IPS DF 19.7 (cell line): ENCODE measurements at regions not wholly inside any gene's neighbourhood (a gene's known extent, or its start where the extent isn't known, plus 50 kb on each side); places are given as distances from the start of the nearest gene placed in this dataset.

ENCODE experiments used
- DNase-seq: peaks from one replicate; pipeline ENCODE4 v3.0.0-alpha.2; 2013; ENCODE audit warnings: low read depth, low spot score

DNA sequence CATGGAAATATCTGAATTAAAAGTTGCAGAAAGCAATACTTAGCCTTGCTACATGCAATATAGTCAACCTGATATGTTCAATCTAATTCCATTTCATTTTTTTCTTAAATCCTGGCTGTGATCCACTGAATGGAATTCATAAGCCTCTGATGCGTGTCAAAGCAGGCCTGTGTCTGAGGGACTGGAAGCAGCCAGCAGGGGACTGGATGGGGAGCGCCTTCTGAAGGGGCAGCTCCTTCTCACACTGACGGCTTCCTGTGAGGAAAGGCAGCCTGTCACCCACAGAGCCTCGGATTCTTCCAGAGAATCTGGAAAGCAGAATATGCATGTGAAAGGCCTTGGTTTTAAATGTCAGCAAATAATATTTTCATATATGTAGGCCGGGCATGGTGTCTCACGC lies 73.5 kb downstream of the KCNF1 start:
- no peak for DNase-seq

DNA sequence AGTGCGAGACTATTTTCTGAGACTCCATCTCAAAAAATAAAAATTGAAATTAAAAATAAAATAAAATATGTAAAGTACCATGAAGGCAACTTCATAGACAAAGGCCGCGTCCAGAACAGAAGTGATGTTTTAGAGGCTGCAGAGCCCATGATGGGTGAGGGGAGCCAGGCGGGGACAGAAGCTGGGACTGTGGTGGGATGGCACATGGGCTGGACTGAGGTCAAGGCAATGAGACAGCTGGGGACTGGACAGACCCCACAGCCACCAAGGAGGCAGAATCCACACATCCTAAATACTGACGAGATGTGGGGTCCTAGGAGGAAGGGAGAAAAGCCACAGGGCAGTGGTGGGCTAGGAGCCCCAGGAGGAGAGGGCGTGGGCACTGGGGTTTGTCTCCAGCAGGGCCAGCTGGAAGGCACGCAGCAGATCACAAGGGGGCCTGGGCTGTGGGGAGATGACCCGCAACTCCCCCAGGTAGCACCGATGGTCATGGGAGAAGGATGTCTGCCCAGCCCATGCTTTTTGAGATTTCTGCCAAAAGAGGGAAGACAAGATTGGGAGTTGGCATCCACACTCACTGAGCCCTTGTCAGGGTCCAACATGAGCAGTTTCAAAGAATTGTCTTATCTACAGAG lies 74.3 kb downstream of the KCNF1 start:
- no peak for DNase-seq

GRCh38 chr2:10987439-10987838 lies 75.7 kb downstream of the KCNF1 start:
- DNase-seq = no peak

GRCh38 chr2:10987861-10988260 lies 76.1 kb downstream of the KCNF1 start:
- DNase-seq = no peak

- no peak for DNase-seq
Observed at GRCh38 chr2:10989151-10989550, 77.4 kb downstream of the KCNF1 start.

DNA sequence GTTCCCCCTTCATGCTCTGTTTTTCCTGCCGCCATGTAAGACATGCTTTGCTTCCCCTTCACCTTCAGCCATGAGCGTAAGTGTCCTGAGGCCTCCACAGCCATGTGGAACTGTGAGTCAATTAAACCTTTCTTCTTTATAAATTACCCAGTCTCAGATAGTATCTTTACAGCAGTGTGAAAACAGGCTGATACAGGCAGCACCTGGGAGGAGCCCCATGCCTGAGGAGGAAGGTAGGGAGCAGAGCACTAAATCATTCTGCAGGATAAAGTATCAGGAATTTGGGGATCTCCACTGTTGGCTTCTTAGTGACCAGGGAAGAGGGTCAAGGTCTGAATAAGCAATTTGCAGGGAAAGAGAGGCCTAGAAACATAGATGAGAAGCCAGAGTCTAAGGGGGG lies 78.0 kb downstream of the KCNF1 start:
- DNase-seq = no peak

GRCh38 chr2:10990561-10991111 lies 78.9 kb downstream of the KCNF1 start:
- no peak for DNase-seq

- DNase-seq = no peak
Observed at GRCh38 chr2:10992023-10992791, 80.5 kb downstream of the KCNF1 start.

DNA sequence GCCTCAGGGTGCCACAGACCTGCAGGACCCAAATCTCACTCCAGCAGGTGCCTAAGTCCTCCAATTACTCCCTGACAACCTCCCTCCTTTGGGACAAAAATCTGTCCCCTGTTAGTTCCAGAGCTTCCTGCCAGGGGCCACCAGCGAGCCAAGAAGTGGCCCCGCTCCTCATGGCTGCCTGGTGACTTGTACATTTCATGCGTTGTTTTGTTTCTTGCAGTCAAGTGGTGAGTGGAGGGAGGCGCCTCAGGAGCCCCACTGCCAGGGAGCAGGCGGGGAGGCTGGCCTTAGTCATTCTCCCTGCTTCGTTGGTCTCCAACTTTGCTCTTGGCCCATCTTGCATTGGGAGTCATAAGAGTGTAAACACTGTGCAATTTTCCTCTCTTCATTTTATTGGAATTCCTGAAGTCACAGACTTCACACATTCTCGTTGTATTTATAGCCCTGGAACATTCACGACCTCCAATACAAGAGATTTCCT lies 81.3 kb downstream of the KCNF1 start:
- DNase-seq = no peak

- no peak for DNase-seq
Observed at GRCh38 chr2:10995366-10995970, 83.7 kb downstream of the KCNF1 start.

GRCh38 chr2:11004199-11004598 lies 92.5 kb downstream of the KCNF1 start:
- DNase-seq = no peak

DNA sequence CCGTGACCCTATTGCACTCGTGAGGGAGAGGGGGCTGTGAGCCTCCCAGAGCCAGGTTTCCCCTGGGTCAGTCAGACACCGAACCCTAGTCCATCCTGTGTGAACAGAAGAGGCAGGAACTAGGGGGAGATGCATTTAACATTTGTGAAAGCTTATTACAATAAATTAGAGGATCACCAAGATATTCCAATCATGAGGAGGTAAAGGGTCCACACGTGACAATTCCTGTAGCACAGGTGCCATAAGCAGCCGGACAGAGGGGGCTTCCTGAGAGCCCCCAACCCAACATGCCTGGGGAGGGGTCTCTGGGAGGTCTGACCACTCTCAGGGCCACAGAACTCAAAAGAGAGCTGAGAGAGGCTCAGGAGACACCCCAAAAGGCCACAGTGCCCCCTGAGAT lies 93.3 kb downstream of the KCNF1 start:
- DNase-seq = no peak

GRCh38 chr2:11006191-11006590 lies 94.5 kb downstream of the KCNF1 start:
- no peak for DNase-seq

- DNase-seq = no peak
Observed at GRCh38 chr2:11007331-11008264, 95.9 kb downstream of the KCNF1 start.

- no peak for DNase-seq
Observed at GRCh38 chr2:11008773-11009172, 97.0 kb downstream of the KCNF1 start.

- no peak for DNase-seq
Observed at GRCh38 chr2:11009176-11009575, 97.4 kb downstream of the KCNF1 start.

DNA sequence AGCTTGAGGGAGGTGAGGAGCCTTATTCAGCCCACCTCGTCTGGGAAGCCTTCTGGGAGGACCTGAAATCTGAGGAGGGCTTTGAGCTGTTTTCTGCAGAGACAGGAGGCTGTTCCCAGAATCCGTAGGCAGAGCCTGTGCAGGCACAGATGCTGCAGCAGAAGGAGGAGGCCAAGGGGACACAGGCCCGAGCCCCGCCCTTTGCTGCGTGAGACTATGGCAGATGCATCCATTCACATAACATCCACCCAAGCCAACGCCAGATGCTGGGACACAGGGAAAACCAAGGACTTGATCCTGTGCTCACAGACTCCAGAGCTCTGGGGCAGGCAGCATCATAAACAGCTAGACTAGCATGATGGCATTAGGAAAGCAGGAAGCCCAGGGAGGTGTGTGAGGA lies 98.2 kb downstream of the KCNF1 start:
- DNase-seq = no peak

- no peak for DNase-seq
Observed at GRCh38 chr2:11011359-11011758, 99.6 kb downstream of the KCNF1 start.

DNA sequence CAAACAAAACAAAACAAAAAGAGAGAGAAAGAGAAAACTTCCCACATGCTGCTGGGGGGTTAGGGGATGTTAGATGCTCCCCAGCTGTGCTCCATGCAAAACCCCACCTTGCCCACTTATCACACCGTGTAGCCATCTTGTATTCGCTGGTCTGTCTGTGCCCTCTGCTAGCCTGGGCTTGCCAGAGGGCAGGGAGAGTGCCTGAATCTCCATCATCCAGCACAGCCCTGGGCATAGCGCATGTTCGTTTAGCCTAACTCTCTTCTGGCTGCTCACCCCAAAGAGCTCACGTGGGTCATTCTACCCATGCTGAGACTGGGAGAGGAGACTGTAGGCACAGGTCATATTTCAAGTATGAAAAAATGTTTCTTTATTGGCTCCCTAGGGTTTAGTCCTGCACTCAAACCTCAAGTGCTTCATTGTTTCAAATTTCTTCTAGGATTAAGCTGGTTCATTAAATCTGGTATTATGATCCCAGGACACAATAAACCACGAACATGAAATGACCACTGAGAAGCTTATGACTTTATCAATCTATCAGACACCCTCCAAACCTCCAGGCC lies 100.5 kb downstream of the KCNF1 start:
- DNase-seq = no peak

GRCh38 chr2:11013196-11013595 lies 101.5 kb downstream of the KCNF1 start:
- no peak for DNase-seq

DNA sequence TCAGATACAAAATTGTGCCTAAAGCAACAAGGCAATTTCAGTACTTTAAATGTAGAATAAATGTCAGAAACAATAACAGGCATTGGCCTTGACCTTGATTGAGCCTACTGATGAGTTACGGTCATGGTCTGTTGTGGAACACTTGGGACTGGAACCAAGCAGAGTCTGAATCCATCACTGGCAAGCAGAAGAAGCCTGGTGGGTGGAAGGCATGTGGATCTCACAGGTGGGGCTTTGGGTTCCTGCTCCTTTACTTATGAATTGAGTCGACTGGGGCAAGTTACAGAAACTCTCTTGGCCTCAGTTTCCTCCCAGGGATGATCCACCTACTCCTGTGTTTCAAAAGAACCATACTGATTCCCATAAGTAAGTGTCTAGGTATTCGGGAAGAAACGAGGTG lies 102.3 kb downstream of the KCNF1 start:
- DNase-seq = no peak
